ENCODE measurements at regions not wholly inside any gene's neighbourhood (a gene's known extent, or its start where the extent isn't known, plus 50 kb on each side); places are given as distances from the start of the nearest gene placed in this dataset.
A peak's percentile ranks its signal among the peaks of the same experiment; 100 is the strongest.

- TF ChIP-seq CTCF (IDR thresholded peaks at IDR 0.05; ENCODE audit: insufficient read depth, low read length, poor library complexity, severe bottlenecking) (peak; percentile 69), EZH2phosphoT487 (conservative IDR thresholded peaks at IDR 0.05; ENCODE audit: low read length) (no peak)
Measured at GRCh38 chr22:22954656-22955055, 67.0 kb downstream of the IGLL5 start.
